ENCODE measurements at regions not wholly inside any gene's neighbourhood (a gene's known extent, or its start where the extent isn't known, plus 50 kb on each side); places are given as distances from the start of the nearest gene placed in this dataset.

DNA sequence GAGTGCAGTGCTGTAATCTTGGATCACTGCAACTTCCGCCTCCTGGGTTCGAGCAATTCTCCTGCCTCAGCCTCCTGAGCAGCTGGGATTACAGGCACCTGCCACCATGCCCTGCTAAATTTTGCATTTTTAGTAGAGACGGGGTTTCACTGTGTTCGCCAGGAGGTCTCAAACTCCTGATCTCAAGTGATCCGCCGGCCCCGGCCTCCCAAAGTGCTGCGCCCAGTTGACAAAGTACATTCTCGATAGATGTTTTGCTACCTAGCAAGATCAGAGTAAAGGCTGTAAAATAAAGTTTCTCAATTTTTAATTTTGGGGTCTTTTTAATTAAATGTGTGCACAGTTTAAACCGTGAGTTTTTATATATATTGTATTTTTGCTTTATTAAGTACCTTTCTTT is 248.9 kb downstream of the CCER1 start:
- TF ChIP-seq, protein P1, sequence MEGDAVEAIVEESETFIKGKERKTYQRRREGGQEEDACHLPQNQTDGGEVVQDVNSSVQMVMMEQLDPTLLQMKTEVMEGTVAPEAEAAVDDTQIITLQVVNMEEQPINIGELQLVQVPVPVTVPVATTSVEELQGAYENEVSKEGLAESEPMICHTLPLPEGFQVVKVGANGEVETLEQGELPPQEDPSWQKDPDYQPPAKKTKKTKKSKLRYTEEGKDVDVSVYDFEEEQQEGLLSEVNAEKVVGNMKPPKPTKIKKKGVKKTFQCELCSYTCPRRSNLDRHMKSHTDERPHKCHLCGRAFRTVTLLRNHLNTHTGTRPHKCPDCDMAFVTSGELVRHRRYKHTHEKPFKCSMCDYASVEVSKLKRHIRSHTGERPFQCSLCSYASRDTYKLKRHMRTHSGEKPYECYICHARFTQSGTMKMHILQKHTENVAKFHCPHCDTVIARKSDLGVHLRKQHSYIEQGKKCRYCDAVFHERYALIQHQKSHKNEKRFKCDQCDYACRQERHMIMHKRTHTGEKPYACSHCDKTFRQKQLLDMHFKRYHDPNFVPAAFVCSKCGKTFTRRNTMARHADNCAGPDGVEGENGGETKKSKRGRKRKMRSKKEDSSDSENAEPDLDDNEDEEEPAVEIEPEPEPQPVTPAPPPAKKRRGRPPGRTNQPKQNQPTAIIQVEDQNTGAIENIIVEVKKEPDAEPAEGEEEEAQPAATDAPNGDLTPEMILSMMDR (IDR thresholded peaks at IDR 0.05; ENCODE audit: poor library complexity, severe bottlenecking), result no peak
- no peak for TF ChIP-seq EZH2 (IDR thresholded peaks at IDR 0.05; ENCODE audit: borderline replicate concordance, insufficient read depth, low read length, poor library complexity, severe bottlenecking)
- no peak for TF ChIP-seq SMC3 (conservative IDR thresholded peaks at IDR 0.05; ENCODE audit: poor library complexity)
- TF ChIP-seq POLR2AphosphoS5 (IDR thresholded peaks at IDR 0.05), result no peak

All from neural cell (in vitro differentiated cells).